ENCODE measurements at regions not wholly inside any gene's neighbourhood (a gene's known extent, or its start where the extent isn't known, plus 50 kb on each side); places are given as distances from the start of the nearest gene placed in this dataset.

DNA sequence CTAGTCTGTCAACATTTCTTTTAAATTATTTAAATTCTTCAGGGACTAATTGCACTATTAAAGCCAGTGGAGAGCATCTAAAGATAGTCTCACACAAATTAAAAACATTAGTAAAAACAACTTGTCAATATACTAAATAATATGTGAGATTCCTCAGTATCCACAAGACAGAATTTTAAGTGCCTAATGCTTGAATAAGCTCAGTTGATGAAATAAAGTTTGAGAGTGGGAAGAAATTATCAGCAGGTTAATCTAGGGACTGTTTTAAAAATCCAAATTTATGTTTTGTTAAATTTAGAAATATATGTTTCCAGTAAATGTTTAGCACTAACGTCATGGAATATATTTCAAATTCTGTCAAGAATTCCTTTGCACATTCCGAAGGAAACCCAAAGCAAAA, 105.2 kb downstream of the SLC41A2 start:
- no peak for TF ChIP-seq EP300 (IDR thresholded peaks at IDR 0.05)
- TF ChIP-seq POLR2A (IDR thresholded peaks at IDR 0.05; ENCODE audit: low read depth): no peak
